ENCODE measurements at regions not wholly inside any gene's neighbourhood (a gene's known extent, or its start where the extent isn't known, plus 50 kb on each side); places are given as distances from the start of the nearest gene placed in this dataset.
A peak's percentile ranks its signal among the peaks of the same experiment; 100 is the strongest.

- in situ Hi-C loops (cut with MboI; ENCODE audit: low sequenced_read_pairs, unreplicated experiment), result no loop called here
- TF ChIP-seq, protein P1, sequence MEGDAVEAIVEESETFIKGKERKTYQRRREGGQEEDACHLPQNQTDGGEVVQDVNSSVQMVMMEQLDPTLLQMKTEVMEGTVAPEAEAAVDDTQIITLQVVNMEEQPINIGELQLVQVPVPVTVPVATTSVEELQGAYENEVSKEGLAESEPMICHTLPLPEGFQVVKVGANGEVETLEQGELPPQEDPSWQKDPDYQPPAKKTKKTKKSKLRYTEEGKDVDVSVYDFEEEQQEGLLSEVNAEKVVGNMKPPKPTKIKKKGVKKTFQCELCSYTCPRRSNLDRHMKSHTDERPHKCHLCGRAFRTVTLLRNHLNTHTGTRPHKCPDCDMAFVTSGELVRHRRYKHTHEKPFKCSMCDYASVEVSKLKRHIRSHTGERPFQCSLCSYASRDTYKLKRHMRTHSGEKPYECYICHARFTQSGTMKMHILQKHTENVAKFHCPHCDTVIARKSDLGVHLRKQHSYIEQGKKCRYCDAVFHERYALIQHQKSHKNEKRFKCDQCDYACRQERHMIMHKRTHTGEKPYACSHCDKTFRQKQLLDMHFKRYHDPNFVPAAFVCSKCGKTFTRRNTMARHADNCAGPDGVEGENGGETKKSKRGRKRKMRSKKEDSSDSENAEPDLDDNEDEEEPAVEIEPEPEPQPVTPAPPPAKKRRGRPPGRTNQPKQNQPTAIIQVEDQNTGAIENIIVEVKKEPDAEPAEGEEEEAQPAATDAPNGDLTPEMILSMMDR (IDR thresholded peaks at IDR 0.05; ENCODE audit: borderline replicate concordance, control extremely low read depth, extremely low read depth, insufficient read depth, missing control alignments), result no peak
- peak; percentile 6 for DNase-seq (ENCODE audit: low spot score)
Observed at GRCh38 chr7:115410972-115411686, 489.2 kb downstream of the MDFIC start.

GRCh38 chr7:115410434-115410820, 488.5 kb downstream of the MDFIC start:
- TF ChIP-seq, protein P1 (IDR thresholded peaks at IDR 0.05; ENCODE audit: borderline replicate concordance, control extremely low read depth, extremely low read depth, insufficient read depth, missing control alignments), result no peak
- in situ Hi-C loops (cut with MboI; ENCODE audit: low sequenced_read_pairs, unreplicated experiment), result no loop called here
- no peak for DNase-seq (ENCODE audit: low spot score)

DNA sequence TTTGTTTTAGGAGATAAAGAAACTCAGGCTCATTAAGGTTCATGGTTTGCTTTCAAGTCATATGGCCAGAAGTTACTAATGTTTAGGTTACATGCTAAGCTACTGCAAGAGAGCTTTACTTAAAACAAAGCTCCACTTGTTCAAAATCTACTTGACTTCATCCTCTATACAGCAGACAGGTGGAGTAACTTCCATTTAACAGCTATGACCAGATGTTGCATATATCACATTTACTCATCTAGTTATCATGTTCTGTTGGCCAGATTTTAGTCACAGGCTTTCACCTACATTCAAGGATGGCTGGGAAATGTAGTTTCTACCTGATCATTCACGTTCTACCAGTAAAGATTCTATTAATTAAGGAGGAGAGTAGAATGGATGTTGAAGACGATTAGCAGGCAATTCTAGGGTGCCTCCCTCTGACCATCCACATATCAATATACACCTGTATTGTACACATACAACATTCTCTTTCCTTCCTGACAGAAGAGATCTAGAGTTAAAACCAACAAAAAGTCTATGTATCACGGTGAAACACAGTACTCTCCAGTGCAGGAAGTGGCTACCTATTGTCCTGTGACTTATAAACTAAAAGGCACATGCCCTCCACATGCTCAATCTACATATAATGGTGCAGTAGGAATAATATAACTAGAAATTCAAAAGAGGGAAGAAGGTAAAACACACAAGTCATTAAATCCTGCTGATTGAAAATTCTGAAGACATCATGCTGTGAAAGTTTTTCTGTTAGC, 488.0 kb downstream of the MDFIC start:
- TF ChIP-seq, protein P1 (IDR thresholded peaks at IDR 0.05; ENCODE audit: borderline replicate concordance, control extremely low read depth, extremely low read depth, insufficient read depth, missing control alignments), result no peak
- no peak for DNase-seq (ENCODE audit: low spot score)
- in situ Hi-C loops (cut with MboI; ENCODE audit: low sequenced_read_pairs, unreplicated experiment), result no loop called here

- DNase-seq (ENCODE audit: low spot score), result no peak
- in situ Hi-C loops (cut with MboI; ENCODE audit: low sequenced_read_pairs, unreplicated experiment), result no loop called here
- TF ChIP-seq, protein P1 (IDR thresholded peaks at IDR 0.05; ENCODE audit: borderline replicate concordance, control extremely low read depth, extremely low read depth, insufficient read depth, missing control alignments), result no peak
Observed at GRCh38 chr7:115406219-115406618, 484.3 kb downstream of the MDFIC start.

GRCh38 chr7:115387137-115387536, 465.2 kb downstream of the MDFIC start:
- in situ Hi-C loops (cut with MboI; ENCODE audit: low sequenced_read_pairs, unreplicated experiment), result no loop called here
- no peak for DNase-seq (ENCODE audit: low spot score)
- TF ChIP-seq, protein P1 (IDR thresholded peaks at IDR 0.05; ENCODE audit: borderline replicate concordance, control extremely low read depth, extremely low read depth, insufficient read depth, missing control alignments), result no peak

GRCh38 chr7:115379321-115379720, 457.4 kb downstream of the MDFIC start:
- DNase-seq (ENCODE audit: low spot score), result no peak
- TF ChIP-seq, protein P1 (IDR thresholded peaks at IDR 0.05; ENCODE audit: borderline replicate concordance, control extremely low read depth, extremely low read depth, insufficient read depth, missing control alignments), result no peak
- in situ Hi-C loops (cut with MboI; ENCODE audit: low sequenced_read_pairs, unreplicated experiment), result no loop called here

All from GM13976 (cell line).